HEK293 (cell line): ENCODE measurements at regions not wholly inside any gene's neighbourhood (a gene's known extent, or its start where the extent isn't known, plus 50 kb on each side); places are given as distances from the start of the nearest gene placed in this dataset.

Experiments
- CTCF ChIA-PET: fragments of 350-600 bp; formaldehyde crosslinking; extraction: SDS; loops from one replicate; lab custom pipeline; 2021; ENCODE audit warnings: antibody characterized with exemption; lab: Yijun Ruan, JAX
- POLR2A ChIA-PET: fragments of 300-600 bp; formaldehyde crosslinking; extraction: SDS; loops from one replicate; lab custom pipeline; 2020; ENCODE audit warnings: antibody characterized with exemption, inconsistent platforms; lab: Yijun Ruan, JAX
- H3K27ac ChIP-seq: fragments of 200-500 bp; sonication (Bioruptor generic); 2 replicates; pipeline ENCODE4 v1.5.1; 2014; ENCODE audit warnings: low read depth, low read length, control low read depth, inconsistent platforms; ENCODE audit errors: extremely low read depth
- H3K36me3 ChIP-seq, 2 experiments: fragments of 200-500 bp in 1 of 2; sonication (Bioruptor generic) in 1 of 2; 1 replicate in 1 of 2; 2 replicates in 1 of 2; pipeline ENCODE4 v1.5.1; 2014 to 2017; ENCODE audit warnings: inconsistent platforms in 2 of 2, low read length in 2 of 2; ENCODE audit not compliant: control insufficient read depth in 2 of 2, insufficient read depth in 1 of 2
- H3K4me1 ChIP-seq: fragments of 200-500 bp; sonication (Bioruptor generic); 2 replicates; pipeline ENCODE4 v1.5.1; 2014; ENCODE audit warnings: mild to moderate bottlenecking, low read length, inconsistent platforms; ENCODE audit not compliant: control insufficient read depth, insufficient read depth
- H3K4me3 ChIP-seq: 2 replicates; pipeline ENCODE4 v1.5.1; 2011; ENCODE audit warnings: low read depth, mild to moderate bottlenecking, control low read depth, low read length, moderate library complexity
- H3K9me3 ChIP-seq: fragments of 200-500 bp; sonication (Bioruptor generic); 2 replicates; pipeline ENCODE4 v1.5.1; 2014; ENCODE audit warnings: low read depth, low read length, inconsistent platforms; ENCODE audit not compliant: control insufficient read depth, insufficient read depth
- ELK4 ChIP-seq: IDR thresholded peaks from 2 replicates; pipeline ENCODE4 v1.6.1; 2011; ENCODE audit warnings: mild to moderate bottlenecking, low read depth, low read length, borderline replicate concordance
- FEZF1 ChIP-seq: fragments of 450-650 bp; formaldehyde crosslinking; IDR thresholded peaks from 2 replicates; pipeline ENCODE4 v1.5.1; 2016; ENCODE audit warnings: missing biosample characterization, missing genetic modification characterization
- GLIS1 ChIP-seq: fragments of 450-650 bp; formaldehyde crosslinking; IDR thresholded peaks from 2 replicates; pipeline ENCODE4 v1.5.1; 2016; ENCODE audit warnings: missing biosample characterization, missing genetic modification characterization
- IKZF3 ChIP-seq: fragments of 450-650 bp; IDR thresholded peaks from 2 replicates; pipeline ENCODE4 v1.5.0; 2018; ENCODE audit warnings: missing biosample characterization, mild to moderate bottlenecking, missing genetic modification characterization, moderate library complexity
- KLF17 ChIP-seq: fragments of 450-650 bp; formaldehyde crosslinking; IDR thresholded peaks from 2 replicates; pipeline ENCODE4 v1.5.1; 2016; ENCODE audit warnings: missing biosample characterization, missing genetic modification characterization
- PATZ1 ChIP-seq: fragments of 450-650 bp; formaldehyde crosslinking; IDR thresholded peaks from 2 replicates; pipeline ENCODE4 v1.5.1; 2016; ENCODE audit warnings: missing biosample characterization, missing genetic modification characterization
- SETDB1 ChIP-seq: IDR thresholded peaks from one replicate; pipeline ENCODE4 v1.6.1; 2017; ENCODE audit warnings: mild to moderate bottlenecking, low read length, moderate library complexity, mixed read lengths; ENCODE audit not compliant: insufficient read length
- SP7 ChIP-seq: fragments of 450-650 bp; formaldehyde crosslinking; IDR thresholded peaks from 2 replicates; pipeline ENCODE4 v1.5.1; 2016; ENCODE audit warnings: missing biosample characterization, missing genetic modification characterization
- TCF7L2 ChIP-seq: IDR thresholded peaks from 2 replicates; pipeline ENCODE4 v1.6.1; 2011; ENCODE audit warnings: low read depth, mild to moderate bottlenecking, inconsistent platforms, low read length, moderate library complexity, borderline replicate concordance
- TSHZ1 ChIP-seq: fragments of 450-650 bp; formaldehyde crosslinking; IDR thresholded peaks from 2 replicates; pipeline ENCODE4 v1.5.1; 2016; ENCODE audit warnings: missing biosample characterization, missing genetic modification characterization, borderline replicate concordance
- ZBTB11 ChIP-seq: fragments of 450-650 bp; formaldehyde crosslinking; conservative IDR thresholded peaks from 2 replicates; pipeline ENCODE4 v1.5.1; 2016; ENCODE audit warnings: low read depth, missing biosample characterization, missing genetic modification characterization
- ZBTB17 ChIP-seq: fragments of 450-650 bp; formaldehyde crosslinking; IDR thresholded peaks from 2 replicates; pipeline ENCODE4 v1.5.1; 2016; ENCODE audit warnings: missing biosample characterization, missing genetic modification characterization
- ZBTB20 ChIP-seq: fragments of 450-650 bp; formaldehyde crosslinking; IDR thresholded peaks from 2 replicates; pipeline ENCODE4 v1.5.1; 2016; ENCODE audit warnings: missing biosample characterization, missing genetic modification characterization
- ZBTB8A ChIP-seq: fragments of 450-650 bp; formaldehyde crosslinking; IDR thresholded peaks from 2 replicates; pipeline ENCODE4 v1.5.1; 2016; ENCODE audit warnings: missing biosample characterization, missing genetic modification characterization
- ZFHX2 ChIP-seq: fragments of 450-650 bp; formaldehyde crosslinking; conservative IDR thresholded peaks from 2 replicates; pipeline ENCODE4 v1.5.1; 2016; ENCODE audit warnings: missing biosample characterization, missing genetic modification characterization
- ZIC2 ChIP-seq: fragments of 450-650 bp; formaldehyde crosslinking; IDR thresholded peaks from 2 replicates; pipeline ENCODE4 v1.5.1; 2016; ENCODE audit warnings: missing biosample characterization, missing genetic modification characterization
- ZNF600 ChIP-seq: fragments of 450-650 bp; formaldehyde crosslinking; IDR thresholded peaks from 2 replicates; pipeline ENCODE4 v1.5.1; 2016; ENCODE audit warnings: missing biosample characterization, missing genetic modification characterization
- ZNF639 ChIP-seq: fragments of 450-650 bp; formaldehyde crosslinking; IDR thresholded peaks from 2 replicates; pipeline ENCODE4 v1.5.1; 2016; ENCODE audit warnings: missing biosample characterization, missing genetic modification characterization
- ZSCAN4 ChIP-seq: fragments of 450-650 bp; formaldehyde crosslinking; IDR thresholded peaks from 2 replicates; pipeline ENCODE4 v1.5.1; 2017; ENCODE audit warnings: missing biosample characterization, missing genetic modification characterization

- TF ChIP-seq ZFHX2 (tag by site-specific recombination) (no peak), ZSCAN4 (no peak), TCF7L2 (no peak), ZBTB11 (tag by site-specific recombination) (0 out of 2 replicates have a peak, but pooled peaks have one; percentile 36), SETDB1 (no peak), FEZF1 (tag by site-specific recombination) (no peak), ZIC2 (tag by site-specific recombination) (no peak)
Observed at GRCh38 chr6:87756858-87757257, 54.8 kb upstream of the AKIRIN2 start (continued).

GRCh38 chr6:87755708-87756671 lies 54.0 kb upstream of the AKIRIN2 start:
- ChIA-PET CTCF (interaction anchor here (0.6 to 1.7 kb wide), 4 partner anchors 9 to 514 kb away, joined by 3 read pairs; no protein-coding TSS in a partner anchor), POLR2A (no interaction called here)
- H3K27ac ChIP-seq: peak overlapping the region; percentile 50
- H3K4me1 ChIP-seq: peaks cover 12% of the 10 kb centered on the region
- no peaks in the 10 kb centered on the region for H3K9me3 ChIP-seq
- no peaks in the 10 kb centered on the region for H3K36me3 ChIP-seq
- H3K4me3 ChIP-seq: no peak overlapping the region
- TF ChIP-seq ELK4: no peak
- no peak for TF ChIP-seq TSHZ1 (tag by site-specific recombination)
- TF ChIP-seq ZIC2 (tag by site-specific recombination): 0 out of 2 replicates have a peak, but pooled peaks have one; percentile 17
- no peak for TF ChIP-seq TCF7L2
- TF ChIP-seq KLF17 (tag by site-specific recombination): no peak
- peak; percentile 70 for TF ChIP-seq GLIS1 (tag by site-specific recombination)
- TF ChIP-seq ZBTB20 (tag by site-specific recombination): peak; percentile 28; the same call in 1 of the 2 replicates
- 0 out of 2 replicates have a peak, but pooled peaks have one; percentile 15 for TF ChIP-seq ZBTB17 (tag by site-specific recombination)
- peak; percentile 48; the same call in 1 of the 2 replicates for TF ChIP-seq IKZF3 (tag by site-specific recombination)
- no peak for TF ChIP-seq ZBTB8A
- TF ChIP-seq ZNF600 (tag by site-specific recombination): peak; percentile 34; the same call in 1 of the 2 replicates
- peak; percentile 74 for TF ChIP-seq FEZF1 (tag by site-specific recombination)
- 0 out of 2 replicates have a peak, but pooled peaks have one; percentile 16 for TF ChIP-seq PATZ1 (tag by site-specific recombination)
- 0 out of 2 replicates have a peak, but pooled peaks have one; percentile 48 for TF ChIP-seq SP7 (tag by site-specific recombination)
- no peak for TF ChIP-seq ZNF639
